ENCODE measurements at regions not wholly inside any gene's neighbourhood (a gene's known extent, or its start where the extent isn't known, plus 50 kb on each side); places are given as distances from the start of the nearest gene placed in this dataset.
A peak's percentile ranks its signal among the peaks of the same experiment; 100 is the strongest.

DNA sequence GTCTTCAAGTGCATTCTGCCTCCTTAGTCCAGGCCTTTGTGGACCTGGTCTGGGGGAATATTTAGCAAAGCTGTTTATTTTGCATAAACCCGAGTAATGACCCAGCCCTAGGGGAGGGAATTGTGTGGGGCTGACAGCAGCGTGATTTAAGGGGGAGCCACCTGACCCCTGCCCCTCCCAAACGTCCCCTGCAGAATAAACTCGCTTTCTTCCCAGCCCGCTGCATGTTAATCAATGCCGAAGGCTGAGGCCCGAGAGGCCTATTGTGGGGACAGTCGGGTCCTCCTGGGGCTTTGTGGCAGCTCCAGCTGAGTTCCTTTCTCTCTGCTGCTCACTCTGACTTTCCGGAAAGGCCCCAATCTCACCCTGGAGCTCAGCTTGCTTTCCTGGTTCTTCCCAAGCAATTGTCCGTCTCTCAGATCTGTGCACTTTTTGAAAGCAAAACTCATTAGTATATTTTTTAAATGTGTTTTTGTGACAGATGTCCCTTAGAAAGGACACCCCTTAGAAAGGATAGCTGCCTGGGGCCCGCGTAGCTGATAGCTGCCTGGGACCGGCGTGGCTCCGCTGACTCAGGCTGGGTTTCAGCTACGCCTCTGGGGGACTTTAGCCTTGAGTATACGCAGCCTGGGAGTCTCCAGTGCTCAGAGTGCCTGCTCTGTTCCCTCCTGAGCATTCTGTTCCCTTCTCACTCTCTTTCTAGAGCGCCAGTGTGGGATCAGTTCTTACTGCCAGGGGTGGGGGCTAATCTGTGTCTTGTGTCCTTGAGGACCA is 158.3 kb downstream of the GLI2 start:
- intact Hi-C loops (cut with DNase I), result no loop called here
- TF ChIP-seq, protein P1, sequence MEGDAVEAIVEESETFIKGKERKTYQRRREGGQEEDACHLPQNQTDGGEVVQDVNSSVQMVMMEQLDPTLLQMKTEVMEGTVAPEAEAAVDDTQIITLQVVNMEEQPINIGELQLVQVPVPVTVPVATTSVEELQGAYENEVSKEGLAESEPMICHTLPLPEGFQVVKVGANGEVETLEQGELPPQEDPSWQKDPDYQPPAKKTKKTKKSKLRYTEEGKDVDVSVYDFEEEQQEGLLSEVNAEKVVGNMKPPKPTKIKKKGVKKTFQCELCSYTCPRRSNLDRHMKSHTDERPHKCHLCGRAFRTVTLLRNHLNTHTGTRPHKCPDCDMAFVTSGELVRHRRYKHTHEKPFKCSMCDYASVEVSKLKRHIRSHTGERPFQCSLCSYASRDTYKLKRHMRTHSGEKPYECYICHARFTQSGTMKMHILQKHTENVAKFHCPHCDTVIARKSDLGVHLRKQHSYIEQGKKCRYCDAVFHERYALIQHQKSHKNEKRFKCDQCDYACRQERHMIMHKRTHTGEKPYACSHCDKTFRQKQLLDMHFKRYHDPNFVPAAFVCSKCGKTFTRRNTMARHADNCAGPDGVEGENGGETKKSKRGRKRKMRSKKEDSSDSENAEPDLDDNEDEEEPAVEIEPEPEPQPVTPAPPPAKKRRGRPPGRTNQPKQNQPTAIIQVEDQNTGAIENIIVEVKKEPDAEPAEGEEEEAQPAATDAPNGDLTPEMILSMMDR (IDR thresholded peaks at IDR 0.05), result no peak
- TF ChIP-seq POLR2A (IDR thresholded peaks at IDR 0.05), result no peak
- DNase-seq, result no peak
- H3K27me3 ChIP-seq, result no peaks in the 10 kb centered on the region
- no peak overlapping the region for H3K4me3 ChIP-seq
- peaks cover 0 to 4% of the 10 kb centered on the region in 2 donors for H3K4me1 ChIP-seq (replicated peaks in 1 of 2)
- H3K36me3 ChIP-seq (replicated peaks in 1 of 2), result no peaks in the 10 kb centered on the region
- no peaks in the 10 kb centered on the region for H3K9me3 ChIP-seq (replicated peaks in 1 of 3)
- 74 to 82% (median 77%) methylated on average over 11 to 18 of the region's 18 CpGs for WGBS, 4 donors
- H3K27ac ChIP-seq, result peak overlapping the region in 3 of 5 donors; percentile 17 to 66 (median 42)

DNA sequence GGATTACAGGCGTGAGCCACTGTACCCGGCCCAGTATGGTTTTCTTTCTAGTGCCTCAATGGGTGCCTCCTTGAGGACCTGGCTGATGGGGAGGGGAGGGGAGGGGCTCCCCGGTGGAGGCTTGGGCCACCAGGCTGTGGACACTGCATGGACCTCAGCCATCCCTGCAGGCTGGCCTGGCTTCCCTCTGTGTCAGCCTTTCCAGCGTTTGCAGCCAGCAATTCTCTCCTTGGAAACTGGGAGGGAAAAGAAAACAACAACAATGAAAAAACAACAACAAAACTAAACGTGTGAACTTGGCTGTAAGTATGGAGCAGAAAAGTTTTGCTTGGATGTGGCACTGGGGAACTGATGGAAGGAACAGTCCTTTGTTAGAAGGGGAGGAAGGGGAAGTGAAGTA is 159.3 kb downstream of the GLI2 start:
- H3K36me3 ChIP-seq (replicated peaks in 1 of 2), result no peaks in the 10 kb centered on the region
- TF ChIP-seq, protein P1 (IDR thresholded peaks at IDR 0.05), result no peak
- no peak for TF ChIP-seq POLR2A (IDR thresholded peaks at IDR 0.05)
- no peaks in the 10 kb centered on the region for H3K9me3 ChIP-seq (replicated peaks in 1 of 3)
- H3K27ac ChIP-seq, result no peak overlapping the region
- DNase-seq, result no peak
- intact Hi-C loops (cut with DNase I), result no loop called here
- no peak overlapping the region for H3K4me3 ChIP-seq
- H3K4me1 ChIP-seq (replicated peaks in 1 of 2), result peaks cover 0 to 4% of the 10 kb centered on the region in 2 donors
- no peaks in the 10 kb centered on the region for H3K27me3 ChIP-seq
- WGBS, 4 donors, result 68 to 82% (median 72%) methylated on average over 5 of the region's 5 CpGs

DNA sequence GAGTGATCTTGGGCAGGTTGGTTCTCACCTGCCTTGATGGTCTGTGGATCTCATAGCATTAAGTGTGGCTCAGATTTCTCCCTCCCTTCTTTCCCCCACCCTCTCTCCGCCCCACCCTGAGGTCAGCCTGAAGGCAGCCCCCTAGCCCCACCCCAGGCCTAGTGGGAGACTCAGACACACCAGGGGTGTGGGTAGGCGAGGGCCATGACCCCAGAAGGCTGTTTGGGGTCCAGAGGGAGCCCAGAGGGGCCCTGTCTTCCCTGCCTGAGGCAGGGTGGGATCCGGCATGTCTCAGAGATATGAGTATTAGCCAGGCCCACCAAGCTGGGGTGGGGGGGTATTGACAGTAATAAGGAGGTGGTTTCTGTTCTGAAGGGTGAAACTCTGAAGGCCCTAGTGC is 160.5 kb downstream of the GLI2 start:
- 92 to 100% (median 97%) methylated on average over 2 to 3 of the region's 3 CpGs for WGBS, 4 donors
- no peak for TF ChIP-seq POLR2A (IDR thresholded peaks at IDR 0.05)
- intact Hi-C loops (cut with DNase I), result no loop called here
- Histone ChIP-seq H3K27ac (no peak overlapping the region), H3K4me3 (no peak overlapping the region), H3K36me3 (replicated peaks in 1 of 2) (no peaks in the 10 kb centered on the region), H3K27me3 (no peaks in the 10 kb centered on the region), H3K4me1 (replicated peaks in 1 of 2) (peaks cover 3 to 9% of the 10 kb centered on the region in 2 donors), H3K9me3 (replicated peaks in 1 of 3) (no peaks in the 10 kb centered on the region)
- DNase-seq, result no peak

DNA sequence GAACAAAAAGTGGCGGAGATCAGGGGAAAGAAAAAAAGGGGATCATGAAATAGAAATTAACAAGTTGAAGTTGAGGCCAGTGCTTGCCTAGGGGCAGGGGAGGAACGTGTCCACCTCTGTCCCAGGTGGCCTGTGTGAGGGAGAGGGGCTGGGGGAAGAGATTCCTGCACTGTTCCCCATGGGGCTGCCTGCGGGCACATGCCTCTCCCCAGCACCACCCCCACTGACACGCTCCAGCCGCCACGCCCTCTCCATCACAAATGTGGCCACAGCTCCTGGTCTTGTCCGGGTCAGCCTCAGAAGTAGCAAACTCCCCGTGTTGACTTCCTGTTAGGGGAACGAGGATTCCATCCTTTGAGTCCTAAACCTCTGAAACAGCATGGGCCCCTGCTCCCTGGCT is 161.2 kb downstream of the GLI2 start:
- WGBS, 4 donors, result 85 to 94% (median 88%) methylated on average over 9 of the region's 9 CpGs
- TF ChIP-seq, protein P1 (IDR thresholded peaks at IDR 0.05), result no peak
- no peak for TF ChIP-seq POLR2A (IDR thresholded peaks at IDR 0.05)
- Histone ChIP-seq H3K4me1 (replicated peaks in 1 of 2) (peaks cover 8 to 15% of the 10 kb centered on the region in 2 donors), H3K4me3 (no peak overlapping the region), H3K36me3 (replicated peaks in 1 of 2) (no peaks in the 10 kb centered on the region), H3K9me3 (replicated peaks in 1 of 3) (no peaks in the 10 kb centered on the region), H3K27ac (no peak overlapping the region), H3K27me3 (no peaks in the 10 kb centered on the region)
- no peak for DNase-seq
- intact Hi-C loops (cut with DNase I), result no loop called here

DNA sequence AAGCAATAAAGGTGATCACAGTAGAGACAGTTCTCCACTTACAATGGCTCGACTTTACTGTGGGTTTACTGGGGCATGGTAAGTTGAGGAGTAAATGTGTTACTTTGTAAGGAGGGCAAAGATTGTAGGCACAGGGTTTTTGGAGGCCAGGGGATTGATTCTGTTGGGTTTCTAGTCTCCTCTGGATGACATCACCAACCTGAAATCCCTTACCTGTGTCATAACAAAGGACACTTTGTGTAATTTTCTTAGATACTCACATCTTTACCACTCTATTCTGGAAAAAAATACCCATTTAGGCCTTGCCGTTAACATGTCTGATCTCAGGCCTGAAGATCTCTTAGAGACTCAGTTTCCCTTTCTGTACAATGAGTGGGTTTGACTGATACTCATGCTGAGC is 161.7 kb downstream of the GLI2 start:
- intact Hi-C loops (cut with DNase I), result no loop called here
- no peak for DNase-seq
- no peak overlapping the region for H3K4me3 ChIP-seq
- H3K27ac ChIP-seq, result no peak overlapping the region
- H3K4me1 ChIP-seq (replicated peaks in 1 of 2), result peaks cover 8 to 15% of the 10 kb centered on the region in 2 donors
- WGBS, 4 donors, result 91 to 97% (median 93%) methylated on average over 2 of the region's 2 CpGs
- no peaks in the 10 kb centered on the region for H3K9me3 ChIP-seq (replicated peaks in 1 of 3)
- H3K36me3 ChIP-seq (replicated peaks in 1 of 2), result no peaks in the 10 kb centered on the region
- no peaks in the 10 kb centered on the region for H3K27me3 ChIP-seq
- TF ChIP-seq, protein P1 (IDR thresholded peaks at IDR 0.05), result no peak
- no peak for TF ChIP-seq POLR2A (IDR thresholded peaks at IDR 0.05)
